HepG2 (cell line): ENCODE measurements at regions not wholly inside any gene's neighbourhood (a gene's known extent, or its start where the extent isn't known, plus 50 kb on each side); places are given as distances from the start of the nearest gene placed in this dataset.

Source experiments
- ATAC-seq: fragments of 200-7000 bp; cut with Tn5 transposase; 3 replicates; pipeline ENCODE4 v1.9.1; 2020; ENCODE audit warnings: mild to moderate bottlenecking, moderate library complexity
- BruUV-seq: library from RNA; stranded (reverse); fragments of 400-500 nt; replicated peaks from 2 replicates; lab custom pipeline; 2021; lab: Mats Ljungman, UMichigan
- CTCF ChIA-PET: fragments of 300-600 bp; formaldehyde crosslinking; extraction: SDS; loops from one replicate; lab custom pipeline; 2021; ENCODE audit warnings: low total read pairs, inconsistent platforms, low intra/inter-chr PET ratio; lab: Yijun Ruan, JAX
- POLR2A ChIA-PET: fragments of 350-600 bp; sonication (Branson Sonifier 250); formaldehyde crosslinking; loops from one replicate; lab custom pipeline; 2020; ENCODE audit warnings: antibody characterized with exemption, inconsistent platforms; lab: Yijun Ruan, JAX
- DNase-seq: peaks from one replicate; pipeline ENCODE4 v3.0.0-alpha.2; 2015; ENCODE audit warnings: low spot score
- FAIRE-seq: peaks from 3 replicates; lab custom pipeline; 2011; peaks lifted over from hg19 to GRCh38; lab: Jason Lieb, UNC
- H2AFZ ChIP-seq: one replicate; pipeline ENCODE4 v1.6.1; 2011; ENCODE audit warnings: low read length, inconsistent platforms
- H3K27ac ChIP-seq: fragments of 300-600 bp; 3 replicates; pipeline ENCODE4 v1.8.0; 2011; ENCODE audit warnings: mixed run types, mild to moderate bottlenecking, mixed read lengths, low read length, inconsistent platforms; ENCODE audit not compliant: insufficient read depth; ENCODE audit errors: extremely low read length
- H3K27me3 ChIP-seq, 2 experiments: fragments of 200-600 bp in 1 of 2; 2 replicates in 1 of 2; 3 replicates in 1 of 2; pipeline versions ENCODE4 v1.6.0 to v1.8.0; 2011; ENCODE audit warnings: low read length in 2 of 2, mild to moderate bottlenecking in 2 of 2, moderate library complexity in 2 of 2, inconsistent platforms in 1 of 2; ENCODE audit not compliant: insufficient read depth in 2 of 2, control insufficient read depth in 1 of 2
- H3K36me3 ChIP-seq, 2 experiments: fragments of 200-600 bp in 1 of 2; replicated peaks in 1 of 2; 2 replicates in 1 of 2; 3 replicates in 1 of 2; pipeline versions ENCODE4 v1.5.1 to v1.8.0; 2011; ENCODE audit warnings: low read length in 2 of 2, inconsistent platforms in 1 of 2; ENCODE audit not compliant: insufficient read depth in 2 of 2, control insufficient read depth in 1 of 2
- H3K4me1 ChIP-seq: 2 replicates; pipeline ENCODE4 v1.5.1; 2012; ENCODE audit warnings: low read length, inconsistent platforms; ENCODE audit not compliant: insufficient read depth
- H3K4me2 ChIP-seq: 2 replicates; pipeline ENCODE4 v1.6.0; 2011; ENCODE audit warnings: low read depth, low read length, inconsistent platforms
- H3K4me3 ChIP-seq, 3 experiments: fragments of 200-600 bp in 1 of 3; sonication (generic), shearing (Covaris generic) in 1 of 3; replicated peaks in 1 of 3; 2 replicates each; pipeline ENCODE4 v1.5.1; 2011 to 2016; ENCODE audit warnings: low read length in 3 of 3, inconsistent platforms in 2 of 3, low read depth in 2 of 3, mild to moderate bottlenecking in 2 of 3, control low read depth in 1 of 3, mixed read lengths in 1 of 3; ENCODE audit not compliant: insufficient read depth in 1 of 3
- H3K79me2 ChIP-seq: one replicate; pipeline ENCODE4 v1.6.1; 2011; ENCODE audit warnings: low read length, inconsistent platforms; ENCODE audit not compliant: insufficient read depth
- H3K9ac ChIP-seq: 2 replicates; pipeline ENCODE4 v1.6.0; 2011; ENCODE audit warnings: mild to moderate bottlenecking, low read depth, low read length, inconsistent platforms; ENCODE audit not compliant: insufficient read depth
- H3K9me3 ChIP-seq: 2 replicates; pipeline ENCODE4 v1.5.1; 2012; ENCODE audit warnings: mild to moderate bottlenecking, low read length
- H4K20me1 ChIP-seq: 2 replicates; pipeline ENCODE4 v1.6.0; 2011; ENCODE audit warnings: inconsistent platforms, mild to moderate bottlenecking, low read length, moderate library complexity; ENCODE audit not compliant: insufficient read depth
- HNF1B ChIP-seq: sonication (generic); formaldehyde crosslinking; IDR thresholded peaks from 2 replicates; pipeline ENCODE4 v1.5.1; 2020; ENCODE audit warnings: mild to moderate bottlenecking, moderate library complexity, missing genetic modification reagents
- MAF1 ChIP-seq: sonication (generic); formaldehyde crosslinking; IDR thresholded peaks from 2 replicates; pipeline ENCODE4 v1.5.0; 2020; ENCODE audit warnings: missing genetic modification reagents, borderline replicate concordance
- MED1 ChIP-seq: sonication (generic); formaldehyde crosslinking; IDR thresholded peaks from 2 replicates; pipeline ENCODE4 v1.4.0; 2020; ENCODE audit warnings: missing genetic modification reagents
- ZBTB7B ChIP-seq: sonication (generic); formaldehyde crosslinking; IDR thresholded peaks from 2 replicates; pipeline ENCODE4 v1.4.0; 2020; ENCODE audit warnings: missing genetic modification reagents
- ZMAT5 ChIP-seq: sonication (generic); formaldehyde crosslinking; IDR thresholded peaks from 2 replicates; pipeline ENCODE4 v1.5.0; 2020; ENCODE audit warnings: mild to moderate bottlenecking, low read depth, missing genetic modification reagents, borderline replicate concordance
- ZNF329 ChIP-seq: sonication (generic); formaldehyde crosslinking; IDR thresholded peaks from 2 replicates; pipeline ENCODE4 v1.9.0; 2021; ENCODE audit warnings: low read depth, mild to moderate bottlenecking, missing genetic modification reagents
- ZNF383 ChIP-seq: sonication (generic); formaldehyde crosslinking; IDR thresholded peaks from 2 replicates; pipeline ENCODE4 v1.4.0; 2020; ENCODE audit warnings: missing genetic modification reagents, mild to moderate bottlenecking, borderline replicate concordance
- WGBS: methylation state at CpG from one replicate; pipeline ENCODE4 v1.1.6; 2017; ENCODE audit warnings: low lambda C conversion rate; 5-methylcytosine and 5-hydroxymethylcytosine counted together
- in situ Hi-C: cut with HindIII; loops from 2 replicates; pipeline ENCODE4 v1.10.0; 2017; ENCODE audit warnings: low pct_unique_long_range_greater_than_20kb; ENCODE audit not compliant: extremely low pct_ligation_motif_present
- intact Hi-C: fragments of 100-400 bp; cut with micrococcal nuclease; formaldehyde crosslinking; loops from one replicate; pipeline ENCODE4 v1.10.0; 2022; ENCODE audit not compliant: unreplicated experiment

- CTCF ChIA-PET, result no interaction called here
Observed at GRCh38 chr18:60649107-60649506, 276.5 kb upstream of the MC4R start.

More at GRCh38 chr18:60649107-60649506, 276.5 kb upstream of the MC4R start:
- Histone ChIP-seq H3K36me3 (no peaks in the 10 kb centered on the region), H3K9me3 (no peaks in the 10 kb centered on the region), H3K27ac (no peak overlapping the region), H4K20me1 (no peaks in the 10 kb centered on the region), H3K79me2 (no peaks in the 10 kb centered on the region), H3K27me3 (no peaks in the 10 kb centered on the region), H2AFZ (no peak overlapping the region), H3K4me3 (no peak overlapping the region), H3K4me2 (no peak overlapping the region), H3K9ac (no peak overlapping the region), H3K4me1 (no peaks in the 10 kb centered on the region)
- POLR2A ChIA-PET, result no interaction called here
- BruUV-seq, result no TSS peak
- TF ChIP-seq ZNF383 (CRISPR knock-in tag), result no peak
- TF ChIP-seq MED1 (CRISPR knock-in tag), result no peak
- no peak for TF ChIP-seq MAF1 (CRISPR knock-in tag)
- TF ChIP-seq ZBTB7B (CRISPR knock-in tag), result no peak
- TF ChIP-seq HNF1B (CRISPR knock-in tag), result no peak
- TF ChIP-seq ZNF329, result no peak
- no peak for TF ChIP-seq ZMAT5 (CRISPR knock-in tag)
- FAIRE-seq (no peak), DNase-seq (no peak), ATAC-seq (no peak)
- 4% methylated on average over 5 of the region's 5 CpGs for WGBS
- in situ Hi-C loops (no loop called here), intact Hi-C loops (no loop called here)
